ENCODE measurements at regions not wholly inside any gene's neighbourhood (a gene's known extent, or its start where the extent isn't known, plus 50 kb on each side); places are given as distances from the start of the nearest gene placed in this dataset.
"Not testable (repeated sequence)": the region's sequence is repeated elsewhere in the genome, so short reads cannot be mapped to it uniquely, and the experiment has no call there.

DNA sequence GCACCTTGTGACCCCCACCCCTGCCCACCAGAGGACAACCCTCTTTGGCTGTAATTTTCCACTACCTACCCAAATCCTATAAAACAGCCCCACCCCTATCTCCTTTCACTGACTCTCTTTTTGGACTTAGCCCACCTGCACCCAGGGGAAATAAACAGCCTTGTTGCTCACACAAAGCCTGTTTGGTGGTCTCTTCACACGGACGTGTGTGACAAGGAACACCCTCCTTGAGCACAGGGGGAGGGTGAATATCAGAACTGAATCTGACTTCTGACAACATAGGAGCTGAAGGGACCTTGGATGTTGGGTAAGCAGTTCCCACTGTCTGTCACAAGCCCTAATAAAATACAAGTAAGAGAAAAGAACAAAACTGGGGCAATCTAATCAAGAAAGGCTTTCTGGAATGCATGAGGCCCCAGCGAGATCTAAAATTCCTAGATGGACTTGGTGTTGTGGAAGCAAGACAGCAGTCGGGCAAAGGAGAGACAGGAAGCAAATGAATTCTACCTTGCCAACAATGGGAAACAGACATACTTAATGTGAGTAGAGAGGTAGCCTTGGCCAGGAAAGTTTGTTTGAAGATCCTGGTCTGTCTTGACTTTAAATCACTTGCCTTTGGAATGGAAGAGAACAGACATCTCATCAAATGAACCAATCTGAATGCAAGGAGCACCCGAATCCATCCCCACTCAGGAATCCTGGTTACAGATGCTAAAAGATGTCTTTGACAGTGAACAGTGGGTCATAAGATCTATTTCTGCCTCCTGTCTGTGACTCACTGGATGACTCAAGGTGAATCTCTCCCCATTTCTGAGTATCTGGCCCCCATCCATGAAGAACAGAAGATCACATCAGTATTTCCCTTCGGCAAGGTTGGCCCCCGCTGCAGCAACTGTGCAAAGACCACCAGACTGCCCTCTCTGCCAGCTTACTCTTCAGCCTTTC, 53.3 kb downstream of the OLFML3 start:
- no peak for TF ChIP-seq ZFX (IDR thresholded peaks at IDR 0.05; ENCODE audit: borderline replicate concordance)
- TF ChIP-seq, protein P1, sequence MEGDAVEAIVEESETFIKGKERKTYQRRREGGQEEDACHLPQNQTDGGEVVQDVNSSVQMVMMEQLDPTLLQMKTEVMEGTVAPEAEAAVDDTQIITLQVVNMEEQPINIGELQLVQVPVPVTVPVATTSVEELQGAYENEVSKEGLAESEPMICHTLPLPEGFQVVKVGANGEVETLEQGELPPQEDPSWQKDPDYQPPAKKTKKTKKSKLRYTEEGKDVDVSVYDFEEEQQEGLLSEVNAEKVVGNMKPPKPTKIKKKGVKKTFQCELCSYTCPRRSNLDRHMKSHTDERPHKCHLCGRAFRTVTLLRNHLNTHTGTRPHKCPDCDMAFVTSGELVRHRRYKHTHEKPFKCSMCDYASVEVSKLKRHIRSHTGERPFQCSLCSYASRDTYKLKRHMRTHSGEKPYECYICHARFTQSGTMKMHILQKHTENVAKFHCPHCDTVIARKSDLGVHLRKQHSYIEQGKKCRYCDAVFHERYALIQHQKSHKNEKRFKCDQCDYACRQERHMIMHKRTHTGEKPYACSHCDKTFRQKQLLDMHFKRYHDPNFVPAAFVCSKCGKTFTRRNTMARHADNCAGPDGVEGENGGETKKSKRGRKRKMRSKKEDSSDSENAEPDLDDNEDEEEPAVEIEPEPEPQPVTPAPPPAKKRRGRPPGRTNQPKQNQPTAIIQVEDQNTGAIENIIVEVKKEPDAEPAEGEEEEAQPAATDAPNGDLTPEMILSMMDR (IDR thresholded peaks at IDR 0.05) = no peak
- no peak overlapping the region for H3K27ac ChIP-seq

DNA sequence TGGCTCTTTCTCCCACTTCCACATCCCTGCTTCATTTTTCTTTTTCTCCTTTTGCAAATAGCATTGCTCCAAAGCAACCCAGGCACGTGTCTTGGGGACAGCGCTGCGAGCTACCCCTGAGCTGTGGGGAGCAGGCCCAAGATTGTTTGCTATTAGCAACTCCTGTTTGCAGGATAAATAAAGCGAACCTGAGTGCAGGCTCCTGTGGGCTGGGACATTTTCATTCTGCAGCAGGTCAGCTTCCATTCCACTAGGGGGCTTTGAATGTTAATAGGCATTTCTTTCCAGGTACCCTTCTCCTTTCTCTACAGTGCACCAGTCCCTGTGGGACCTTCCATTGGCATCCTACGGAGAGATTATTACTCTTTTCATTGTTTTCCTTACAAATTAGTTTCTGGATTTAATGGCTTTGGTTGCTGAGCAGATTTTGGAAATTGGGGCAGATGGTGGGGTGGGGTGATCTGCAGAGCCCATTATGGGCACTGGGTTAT, 54.0 kb downstream of the OLFML3 start:
- no peak overlapping the region for H3K27ac ChIP-seq
- no peak for TF ChIP-seq ZFX (IDR thresholded peaks at IDR 0.05; ENCODE audit: borderline replicate concordance)
- TF ChIP-seq, protein P1 (IDR thresholded peaks at IDR 0.05) = peak; percentile 47

DNA sequence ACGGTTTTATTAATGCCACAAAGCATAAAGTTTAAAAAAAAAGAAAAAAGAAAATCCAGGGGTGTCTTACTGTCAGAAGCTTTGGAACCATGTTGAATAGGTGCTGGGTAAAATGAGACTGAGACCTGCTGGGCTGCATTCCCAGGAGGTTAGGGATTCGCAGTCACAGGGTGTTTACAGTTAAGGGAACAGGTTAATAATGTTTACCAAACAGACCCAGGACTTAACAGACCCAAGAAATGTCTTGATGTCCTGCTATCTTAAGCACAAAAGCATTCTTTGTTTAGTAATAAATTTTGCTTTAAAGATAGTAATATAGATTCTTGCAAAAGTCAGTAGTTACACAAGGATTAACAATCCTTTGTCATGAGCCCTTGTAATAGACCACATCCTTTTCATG, 54.7 kb downstream of the OLFML3 start:
- no peak for TF ChIP-seq ZFX (IDR thresholded peaks at IDR 0.05; ENCODE audit: borderline replicate concordance)
- TF ChIP-seq, protein P1 (IDR thresholded peaks at IDR 0.05) = no peak
- H3K27ac ChIP-seq = no peak overlapping the region

DNA sequence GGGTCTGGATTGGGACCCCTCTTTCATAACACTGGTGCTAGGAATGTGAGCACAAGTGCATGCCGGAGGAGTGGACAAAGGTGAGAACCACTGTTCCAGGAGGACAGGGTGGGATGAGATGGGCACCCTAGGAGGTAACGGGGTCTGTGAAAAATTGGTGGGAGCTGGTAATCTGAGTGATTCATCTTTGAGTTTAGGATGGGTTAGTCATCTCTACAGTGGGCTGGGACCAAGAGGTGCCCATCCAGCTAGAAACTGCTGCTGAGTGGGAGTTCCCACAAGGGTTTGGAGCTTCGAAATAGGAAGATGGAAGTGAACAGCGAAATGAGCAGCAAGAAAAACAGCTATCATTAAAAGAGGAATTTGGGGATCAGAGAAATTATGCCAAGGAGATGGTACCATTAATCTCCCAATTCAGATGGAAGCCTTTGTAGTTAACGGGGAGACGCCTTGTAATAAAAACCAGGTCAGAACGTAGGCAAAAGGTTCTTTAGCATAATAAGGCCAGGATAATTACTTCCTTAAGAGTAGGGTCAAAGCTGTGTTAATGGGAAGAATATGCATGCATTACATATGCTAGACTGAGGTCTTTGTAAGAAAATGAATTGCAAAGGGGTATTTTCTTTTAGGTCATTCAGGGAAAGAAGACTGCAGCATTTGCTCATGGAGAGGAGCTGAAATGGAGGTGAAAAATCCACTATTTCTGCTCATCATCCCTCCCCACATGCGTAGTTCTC, 55.5 kb downstream of the OLFML3 start:
- TF ChIP-seq, protein P1 (IDR thresholded peaks at IDR 0.05) = no peak
- no peak for TF ChIP-seq ZFX (IDR thresholded peaks at IDR 0.05; ENCODE audit: borderline replicate concordance)
- H3K27ac ChIP-seq = no peak overlapping the region

DNA sequence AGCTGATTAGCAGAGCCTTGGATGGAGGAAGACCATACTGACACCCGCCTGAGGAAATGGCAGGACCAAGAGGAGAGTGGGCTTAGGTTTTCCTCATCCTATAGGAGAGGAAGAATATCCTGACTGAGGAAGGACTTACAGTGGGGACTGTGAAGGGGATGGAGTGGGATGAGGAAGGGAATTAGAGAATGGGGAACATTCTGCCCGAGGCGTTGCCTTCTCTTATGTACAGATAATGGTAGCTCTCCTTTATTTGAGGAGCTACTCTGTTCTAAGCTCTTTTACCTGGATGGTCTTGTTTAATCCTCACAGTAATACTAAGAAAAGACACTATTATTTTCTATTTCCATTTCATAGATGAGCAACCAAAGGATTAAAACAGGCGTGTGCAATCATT, 56.0 kb downstream of the OLFML3 start:
- H3K27ac ChIP-seq = no peak overlapping the region
- TF ChIP-seq ZFX (IDR thresholded peaks at IDR 0.05; ENCODE audit: borderline replicate concordance) = no peak
- TF ChIP-seq, protein P1 (IDR thresholded peaks at IDR 0.05) = no peak

DNA sequence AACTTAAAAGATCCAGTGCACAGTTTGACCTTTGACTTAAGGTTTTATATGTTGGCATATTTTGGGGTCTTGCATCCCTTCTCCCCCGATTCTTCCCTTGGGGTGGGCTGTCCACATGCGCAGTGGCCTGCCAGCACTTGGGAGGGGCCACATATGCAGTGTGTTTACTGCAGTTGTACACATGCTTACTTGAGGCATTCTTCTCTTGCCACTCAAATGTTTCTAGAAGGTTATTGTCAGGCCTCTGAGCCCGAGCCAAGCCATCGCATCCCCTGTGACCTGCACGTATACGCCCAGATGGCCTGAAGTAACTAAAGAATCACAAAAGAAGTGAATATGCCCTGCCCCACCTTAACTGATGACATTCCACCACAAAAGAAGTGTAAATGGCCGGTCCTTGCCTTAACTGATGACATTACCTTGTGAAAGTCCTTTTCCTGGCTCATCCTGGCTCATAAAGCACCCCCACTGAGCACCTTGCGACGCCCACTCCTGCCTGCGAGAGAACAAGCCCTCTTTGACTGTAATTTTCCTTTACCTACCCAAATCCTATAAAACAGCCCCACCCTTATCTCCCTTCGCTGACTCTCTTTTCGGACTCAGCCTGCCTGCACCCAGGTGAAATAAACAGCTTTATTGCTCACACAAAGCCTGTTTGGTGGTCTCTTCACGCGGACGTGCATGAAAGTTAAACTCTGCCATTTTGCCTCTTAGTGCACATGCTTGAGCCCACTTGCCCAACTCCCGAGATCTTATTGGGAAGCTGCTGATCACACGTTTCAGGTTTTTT, 57.8 kb downstream of the OLFML3 start:
- not testable (repeated sequence) for H3K27ac ChIP-seq

DNA sequence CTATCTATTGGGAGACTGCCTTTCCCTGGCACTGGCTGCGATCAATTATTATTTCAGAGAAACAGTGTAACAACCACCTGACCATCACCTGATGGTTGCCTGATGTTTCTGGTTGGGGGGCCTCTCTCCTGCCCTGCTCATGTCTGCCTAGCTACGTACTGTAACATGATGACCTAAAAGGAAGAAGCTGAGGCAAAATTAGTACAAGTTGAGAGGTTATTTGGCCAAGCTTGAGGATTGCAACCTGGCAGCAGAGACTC, 58.3 kb downstream of the OLFML3 start:
- H3K27ac ChIP-seq = no peak overlapping the region

More for the DNA sequence above, 58.3 kb downstream of the OLFML3 start:
- no peak for TF ChIP-seq ZFX (IDR thresholded peaks at IDR 0.05; ENCODE audit: borderline replicate concordance)
- TF ChIP-seq, protein P1 (IDR thresholded peaks at IDR 0.05) = no peak

All from 22Rv1 (cell line).